ENCODE measurements at regions not wholly inside any gene's neighbourhood (a gene's known extent, or its start where the extent isn't known, plus 50 kb on each side); places are given as distances from the start of the nearest gene placed in this dataset.
A peak's percentile ranks its signal among the peaks of the same experiment; 100 is the strongest.

DNA sequence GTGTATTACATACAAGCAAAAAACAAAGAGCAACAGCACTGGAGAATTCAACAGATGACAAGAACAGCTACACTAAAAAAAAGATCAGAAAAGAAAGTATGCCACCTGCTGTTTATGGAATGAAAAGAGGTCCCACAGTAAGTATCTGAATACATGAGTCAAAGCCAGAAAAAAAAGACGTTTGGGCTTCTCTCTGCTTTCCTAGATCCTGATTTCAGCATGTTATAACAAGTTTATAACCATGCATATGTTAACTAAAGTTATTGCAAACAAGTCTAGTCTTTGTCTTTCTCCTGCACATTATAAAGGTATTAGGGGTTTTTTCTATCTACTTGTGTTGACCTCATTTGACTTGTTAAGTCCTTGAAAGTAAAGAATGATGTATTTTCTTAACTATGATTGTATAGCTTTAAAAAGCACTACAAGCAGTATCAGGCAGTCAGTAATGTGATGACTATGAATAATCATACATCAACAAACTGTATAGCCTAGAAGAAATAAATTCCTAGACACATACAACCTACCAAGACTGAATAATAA lies 108.5 kb upstream of the COL5A2 start:
- ChIA-PET CTCF (interaction anchor here (0.6 to 1.5 kb wide), 11 partner anchors 43 to 221 kb away, joined by 3 to 5 read pairs (median 3); no protein-coding TSS in a partner anchor), POLR2A (ENCODE audit: unreplicated experiment) (no interaction called here)
- peak overlapping the region; percentile 13; the same call in 1 of the 2 replicates for H3K4ac ChIP-seq (ENCODE audit: low read depth, low read length)
- no peak overlapping the region for H2BK15ac ChIP-seq (ENCODE audit: low read depth, low read length)
- peak overlapping the region; percentile 63 for H3K56ac ChIP-seq (ENCODE audit: extremely low read depth, insufficient read depth, low read length)
- peaks cover 3 to 15% of the 10 kb centered on the region in 2 experiments; a peak in 3 of 4 replicates for H3K79me1 ChIP-seq (ENCODE audit: low read depth in 1 of 2, low read length in 2 of 2)
- peak overlapping the region; percentile 69; the same call in 1 of the 2 replicates for H3K27ac ChIP-seq (ENCODE audit: insufficient read depth, low read length)
- peaks cover 7% of the 10 kb centered on the region for H3K9me1 ChIP-seq (ENCODE audit: insufficient read depth, low read length)
- no peak for TF ChIP-seq NFE2L2 (IDR thresholded peaks at IDR 0.05; ENCODE audit: low read depth, low read length)
- TF ChIP-seq MAFK (IDR thresholded peaks at IDR 0.05; ENCODE audit: low read depth, low read length): peak; percentile 77
- TF ChIP-seq, protein P1, sequence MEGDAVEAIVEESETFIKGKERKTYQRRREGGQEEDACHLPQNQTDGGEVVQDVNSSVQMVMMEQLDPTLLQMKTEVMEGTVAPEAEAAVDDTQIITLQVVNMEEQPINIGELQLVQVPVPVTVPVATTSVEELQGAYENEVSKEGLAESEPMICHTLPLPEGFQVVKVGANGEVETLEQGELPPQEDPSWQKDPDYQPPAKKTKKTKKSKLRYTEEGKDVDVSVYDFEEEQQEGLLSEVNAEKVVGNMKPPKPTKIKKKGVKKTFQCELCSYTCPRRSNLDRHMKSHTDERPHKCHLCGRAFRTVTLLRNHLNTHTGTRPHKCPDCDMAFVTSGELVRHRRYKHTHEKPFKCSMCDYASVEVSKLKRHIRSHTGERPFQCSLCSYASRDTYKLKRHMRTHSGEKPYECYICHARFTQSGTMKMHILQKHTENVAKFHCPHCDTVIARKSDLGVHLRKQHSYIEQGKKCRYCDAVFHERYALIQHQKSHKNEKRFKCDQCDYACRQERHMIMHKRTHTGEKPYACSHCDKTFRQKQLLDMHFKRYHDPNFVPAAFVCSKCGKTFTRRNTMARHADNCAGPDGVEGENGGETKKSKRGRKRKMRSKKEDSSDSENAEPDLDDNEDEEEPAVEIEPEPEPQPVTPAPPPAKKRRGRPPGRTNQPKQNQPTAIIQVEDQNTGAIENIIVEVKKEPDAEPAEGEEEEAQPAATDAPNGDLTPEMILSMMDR (conservative IDR thresholded peaks at IDR 0.05; ENCODE audit: low read depth, low read length): peak; percentile 69
- TF ChIP-seq SMC3 (IDR thresholded peaks at IDR 0.05; ENCODE audit: low read depth, low read length): peak; percentile 78
- TF ChIP-seq RAD21 (IDR thresholded peaks at IDR 0.05; ENCODE audit: low read length): peak; percentile 81
- H4K5ac ChIP-seq (ENCODE audit: low read depth, low read length): peak overlapping the region; percentile 75; the same call in 1 of the 2 replicates
- H3K9me3 ChIP-seq (ENCODE audit: control insufficient read depth, insufficient read depth, low read length): peaks cover 3% of the 10 kb centered on the region; the same call in 1 of the 2 replicates
- ATAC-seq (ENCODE audit: low read depth) (peak; percentile 75), DNase-seq (peak; percentile 91)
- intact Hi-C loops (cut with micrococcal nuclease) (loop anchor here (1.0 to 5.0 kb wide), 7 partner anchors 77 to 766 kb away; partner anchors contain the start of gene COL5A2), dilution Hi-C loops (cut with HindIII; ENCODE audit: low sequenced_read_pairs, unreplicated experiment) (no loop called here), in situ Hi-C loops (cut with MboI; ENCODE audit: low sequenced_read_pairs) (loop anchor here (10.0 kb wide), 2 partner anchors 113 to 183 kb away; partner anchors contain the start of gene COL5A2)
- H3K9ac ChIP-seq (ENCODE audit: low read depth, low read length): peak overlapping the region; percentile 35; the same call in 1 of the 2 replicates
- no CpG with 5 or more reads among the region's 1 CpG for WGBS, 2 experiments (ENCODE audit: extremely low coverage in 2 of 2, insufficient read length in 1 of 2)
- no peak overlapping the region for H3K4me3 ChIP-seq (ENCODE audit: insufficient read depth, low read depth, low read length)
- peak overlapping the region; percentile 97 for H2BK5ac ChIP-seq (ENCODE audit: low read depth, low read length, poor library complexity, severe bottlenecking)
- H2AFZ ChIP-seq (replicated peaks; ENCODE audit: low read length, poor library complexity): no peak overlapping the region
- H2BK120ac ChIP-seq (ENCODE audit: low read depth, low read length): peak overlapping the region; percentile 61; the same call in 1 of the 2 replicates
- H3K14ac ChIP-seq (replicated peaks; ENCODE audit: low read depth, low read length): no peak overlapping the region
- H2AK5ac ChIP-seq (ENCODE audit: low read depth, low read length): no peak overlapping the region
- no peaks in the 10 kb centered on the region for H3K27me3 ChIP-seq (ENCODE audit: control insufficient read depth, insufficient read depth, low read length)
- H2AK9ac ChIP-seq (replicated peaks; ENCODE audit: low read depth, low read length, poor library complexity): no peak overlapping the region
- BruUV-seq (replicated peaks): no TSS peak
- peak overlapping the region; percentile 94 for H3K4me2 ChIP-seq (ENCODE audit: low read depth, low read length)
- H3K36me3 ChIP-seq (ENCODE audit: control insufficient read depth, insufficient read depth, low read length): no peaks in the 10 kb centered on the region
- no peak overlapping the region for H2BK20ac ChIP-seq (ENCODE audit: low read depth, low read length)
- no peak overlapping the region for H4K91ac ChIP-seq (ENCODE audit: insufficient read depth, low read depth, low read length)
- no peak overlapping the region; the same call in 1 of the 2 replicates for H3K23ac ChIP-seq (ENCODE audit: low read depth, low read length)
- peaks cover 16% of the 10 kb centered on the region for H3K4me1 ChIP-seq (ENCODE audit: control insufficient read depth, insufficient read depth, low read length)
- H4K8ac ChIP-seq (ENCODE audit: low read depth in 2 of 2, low read length in 2 of 2): peak overlapping the region in 1 of 2 experiments; percentile 36; a peak in 1 of 4 replicates
- peak overlapping the region; percentile 74 for H3K18ac ChIP-seq (ENCODE audit: low read depth, low read length)
- no peaks in the 10 kb centered on the region for H4K20me1 ChIP-seq (ENCODE audit: insufficient read depth, low read length)

All from IMR-90 (cell line).